ENCODE measurements at regions not wholly inside any gene's neighbourhood (a gene's known extent, or its start where the extent isn't known, plus 50 kb on each side); places are given as distances from the start of the nearest gene placed in this dataset.

DNA sequence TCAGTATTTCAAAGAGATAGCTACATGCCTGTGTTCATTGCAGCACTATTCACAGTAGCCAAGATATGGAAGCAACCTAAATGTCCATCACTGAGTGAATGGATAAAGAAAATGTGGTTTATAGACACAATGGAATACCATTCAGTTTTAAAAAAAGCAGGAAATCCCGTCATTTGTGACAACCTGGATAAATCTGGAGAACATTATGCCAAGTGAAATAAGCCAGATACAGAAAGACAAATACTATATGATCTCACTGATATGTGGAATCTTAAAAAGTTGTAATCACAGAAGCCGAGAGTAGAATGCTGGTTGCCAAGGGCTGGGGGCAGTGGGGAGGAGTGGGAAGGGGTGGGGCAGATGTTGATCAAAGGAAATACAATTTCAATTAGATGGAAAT lies 235.8 kb upstream of the IGFBP3 start:
- H3K79me2 ChIP-seq (replicated peaks; ENCODE audit: insufficient read depth), result no peaks in the 10 kb centered on the region
- H3K27me3 ChIP-seq (ENCODE audit: insufficient read depth), result no peaks in the 10 kb centered on the region
- Mint-ChIP-seq H3K9me3 (no peaks in the 10 kb centered on the region), H3K27ac (no peak overlapping the region), H3K36me3 (ENCODE audit: low read depth) (no peaks in the 10 kb centered on the region), H3K27me3 (ENCODE audit: insufficient read depth, low read depth, poor library complexity) (peaks cover 9% of the 10 kb centered on the region), H3K4me3 (no peak overlapping the region), H3K4me1 (peaks cover 7% of the 10 kb centered on the region; the same call in 1 of the 3 replicates)
- ATAC-seq, result no peak
- no peak for TF ChIP-seq EZH2 (IDR thresholded peaks at IDR 0.05; ENCODE audit: low read depth, unreplicated experiment)
- no peak for TF ChIP-seq STAT1 (IDR thresholded peaks at IDR 0.05; ENCODE audit: unreplicated experiment)
- no peak for TF ChIP-seq EZH2phosphoT487 (IDR thresholded peaks at IDR 0.05; ENCODE audit: unreplicated experiment)
- H3K4me2 ChIP-seq, result no peak overlapping the region
- H3K27ac ChIP-seq (ENCODE audit: low read depth), result no peak overlapping the region
- H3F3A ChIP-seq (replicated peaks; ENCODE audit: low read depth), result no peaks in the 10 kb centered on the region
- H4K20me1 ChIP-seq (replicated peaks; ENCODE audit: insufficient read depth), result no peaks in the 10 kb centered on the region
- no peak overlapping the region for H2AFZ ChIP-seq
- no peak for DNase-seq (ENCODE audit: low spot score)
- H3K4me1 ChIP-seq (ENCODE audit: insufficient read depth), result no peaks in the 10 kb centered on the region
- H3K4me3 ChIP-seq, result no peak overlapping the region
- H3K9me2 ChIP-seq (ENCODE audit: insufficient read depth), result no peaks in the 10 kb centered on the region
- no peaks in the 10 kb centered on the region for H3K36me3 ChIP-seq (ENCODE audit: insufficient read depth)

- Histone ChIP-seq H3K36me3 (ENCODE audit: insufficient read depth) (no peaks in the 10 kb centered on the region), H3K9me2 (ENCODE audit: insufficient read depth) (no peaks in the 10 kb centered on the region), H3K27ac (ENCODE audit: low read depth) (no peak overlapping the region), H3K4me1 (ENCODE audit: insufficient read depth) (no peaks in the 10 kb centered on the region), H4K20me1 (replicated peaks; ENCODE audit: insufficient read depth) (no peaks in the 10 kb centered on the region), H2AFZ (no peak overlapping the region), H3K27me3 (ENCODE audit: insufficient read depth) (no peaks in the 10 kb centered on the region), H3K4me2 (no peak overlapping the region), H3K79me2 (replicated peaks; ENCODE audit: insufficient read depth) (no peaks in the 10 kb centered on the region), H3F3A (replicated peaks; ENCODE audit: low read depth) (no peaks in the 10 kb centered on the region), H3K4me3 (no peak overlapping the region)
- Mint-ChIP-seq H3K27ac (no peak overlapping the region), H3K36me3 (ENCODE audit: low read depth) (no peaks in the 10 kb centered on the region), H3K9me3 (no peaks in the 10 kb centered on the region), H3K4me1 (peaks cover 7% of the 10 kb centered on the region; the same call in 1 of the 3 replicates), H3K4me3 (no peak overlapping the region), H3K27me3 (ENCODE audit: insufficient read depth, low read depth, poor library complexity) (peaks cover 9% of the 10 kb centered on the region)
- no peak for DNase-seq (ENCODE audit: low spot score)
- no peak for ATAC-seq
- no peak for TF ChIP-seq STAT1 (IDR thresholded peaks at IDR 0.05; ENCODE audit: unreplicated experiment)
- TF ChIP-seq POLR2AphosphoS5 (IDR thresholded peaks at IDR 0.05; ENCODE audit: low read depth), result no peak
- no peak for TF ChIP-seq CREB1 (CRISPR knock-in tag; IDR thresholded peaks at IDR 0.05; ENCODE audit: low read depth)
- no peak for TF ChIP-seq JUNB (IDR thresholded peaks at IDR 0.05; ENCODE audit: unreplicated experiment)
- no peak for TF ChIP-seq CTCF (conservative IDR thresholded peaks at IDR 0.05; ENCODE audit: low read depth in 2 of 2)
- TF ChIP-seq, protein P1, sequence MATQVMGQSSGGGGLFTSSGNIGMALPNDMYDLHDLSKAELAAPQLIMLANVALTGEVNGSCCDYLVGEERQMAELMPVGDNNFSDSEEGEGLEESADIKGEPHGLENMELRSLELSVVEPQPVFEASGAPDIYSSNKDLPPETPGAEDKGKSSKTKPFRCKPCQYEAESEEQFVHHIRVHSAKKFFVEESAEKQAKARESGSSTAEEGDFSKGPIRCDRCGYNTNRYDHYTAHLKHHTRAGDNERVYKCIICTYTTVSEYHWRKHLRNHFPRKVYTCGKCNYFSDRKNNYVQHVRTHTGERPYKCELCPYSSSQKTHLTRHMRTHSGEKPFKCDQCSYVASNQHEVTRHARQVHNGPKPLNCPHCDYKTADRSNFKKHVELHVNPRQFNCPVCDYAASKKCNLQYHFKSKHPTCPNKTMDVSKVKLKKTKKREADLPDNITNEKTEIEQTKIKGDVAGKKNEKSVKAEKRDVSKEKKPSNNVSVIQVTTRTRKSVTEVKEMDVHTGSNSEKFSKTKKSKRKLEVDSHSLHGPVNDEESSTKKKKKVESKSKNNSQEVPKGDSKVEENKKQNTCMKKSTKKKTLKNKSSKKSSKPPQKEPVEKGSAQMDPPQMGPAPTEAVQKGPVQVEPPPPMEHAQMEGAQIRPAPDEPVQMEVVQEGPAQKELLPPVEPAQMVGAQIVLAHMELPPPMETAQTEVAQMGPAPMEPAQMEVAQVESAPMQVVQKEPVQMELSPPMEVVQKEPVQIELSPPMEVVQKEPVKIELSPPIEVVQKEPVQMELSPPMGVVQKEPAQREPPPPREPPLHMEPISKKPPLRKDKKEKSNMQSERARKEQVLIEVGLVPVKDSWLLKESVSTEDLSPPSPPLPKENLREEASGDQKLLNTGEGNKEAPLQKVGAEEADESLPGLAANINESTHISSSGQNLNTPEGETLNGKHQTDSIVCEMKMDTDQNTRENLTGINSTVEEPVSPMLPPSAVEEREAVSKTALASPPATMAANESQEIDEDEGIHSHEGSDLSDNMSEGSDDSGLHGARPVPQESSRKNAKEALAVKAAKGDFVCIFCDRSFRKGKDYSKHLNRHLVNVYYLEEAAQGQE (IDR thresholded peaks at IDR 0.05; ENCODE audit: unreplicated experiment), result no peak
- no peak for TF ChIP-seq ZNF114 (CRISPR knock-in tag; IDR thresholded peaks at IDR 0.05)
- no peak for TF ChIP-seq NANOG (IDR thresholded peaks at IDR 0.05; ENCODE audit: borderline replicate concordance)
- TF ChIP-seq ZNF331 (CRISPR knock-in tag; IDR thresholded peaks at IDR 0.05; ENCODE audit: low read depth), result no peak
- TF ChIP-seq, protein P2, sequence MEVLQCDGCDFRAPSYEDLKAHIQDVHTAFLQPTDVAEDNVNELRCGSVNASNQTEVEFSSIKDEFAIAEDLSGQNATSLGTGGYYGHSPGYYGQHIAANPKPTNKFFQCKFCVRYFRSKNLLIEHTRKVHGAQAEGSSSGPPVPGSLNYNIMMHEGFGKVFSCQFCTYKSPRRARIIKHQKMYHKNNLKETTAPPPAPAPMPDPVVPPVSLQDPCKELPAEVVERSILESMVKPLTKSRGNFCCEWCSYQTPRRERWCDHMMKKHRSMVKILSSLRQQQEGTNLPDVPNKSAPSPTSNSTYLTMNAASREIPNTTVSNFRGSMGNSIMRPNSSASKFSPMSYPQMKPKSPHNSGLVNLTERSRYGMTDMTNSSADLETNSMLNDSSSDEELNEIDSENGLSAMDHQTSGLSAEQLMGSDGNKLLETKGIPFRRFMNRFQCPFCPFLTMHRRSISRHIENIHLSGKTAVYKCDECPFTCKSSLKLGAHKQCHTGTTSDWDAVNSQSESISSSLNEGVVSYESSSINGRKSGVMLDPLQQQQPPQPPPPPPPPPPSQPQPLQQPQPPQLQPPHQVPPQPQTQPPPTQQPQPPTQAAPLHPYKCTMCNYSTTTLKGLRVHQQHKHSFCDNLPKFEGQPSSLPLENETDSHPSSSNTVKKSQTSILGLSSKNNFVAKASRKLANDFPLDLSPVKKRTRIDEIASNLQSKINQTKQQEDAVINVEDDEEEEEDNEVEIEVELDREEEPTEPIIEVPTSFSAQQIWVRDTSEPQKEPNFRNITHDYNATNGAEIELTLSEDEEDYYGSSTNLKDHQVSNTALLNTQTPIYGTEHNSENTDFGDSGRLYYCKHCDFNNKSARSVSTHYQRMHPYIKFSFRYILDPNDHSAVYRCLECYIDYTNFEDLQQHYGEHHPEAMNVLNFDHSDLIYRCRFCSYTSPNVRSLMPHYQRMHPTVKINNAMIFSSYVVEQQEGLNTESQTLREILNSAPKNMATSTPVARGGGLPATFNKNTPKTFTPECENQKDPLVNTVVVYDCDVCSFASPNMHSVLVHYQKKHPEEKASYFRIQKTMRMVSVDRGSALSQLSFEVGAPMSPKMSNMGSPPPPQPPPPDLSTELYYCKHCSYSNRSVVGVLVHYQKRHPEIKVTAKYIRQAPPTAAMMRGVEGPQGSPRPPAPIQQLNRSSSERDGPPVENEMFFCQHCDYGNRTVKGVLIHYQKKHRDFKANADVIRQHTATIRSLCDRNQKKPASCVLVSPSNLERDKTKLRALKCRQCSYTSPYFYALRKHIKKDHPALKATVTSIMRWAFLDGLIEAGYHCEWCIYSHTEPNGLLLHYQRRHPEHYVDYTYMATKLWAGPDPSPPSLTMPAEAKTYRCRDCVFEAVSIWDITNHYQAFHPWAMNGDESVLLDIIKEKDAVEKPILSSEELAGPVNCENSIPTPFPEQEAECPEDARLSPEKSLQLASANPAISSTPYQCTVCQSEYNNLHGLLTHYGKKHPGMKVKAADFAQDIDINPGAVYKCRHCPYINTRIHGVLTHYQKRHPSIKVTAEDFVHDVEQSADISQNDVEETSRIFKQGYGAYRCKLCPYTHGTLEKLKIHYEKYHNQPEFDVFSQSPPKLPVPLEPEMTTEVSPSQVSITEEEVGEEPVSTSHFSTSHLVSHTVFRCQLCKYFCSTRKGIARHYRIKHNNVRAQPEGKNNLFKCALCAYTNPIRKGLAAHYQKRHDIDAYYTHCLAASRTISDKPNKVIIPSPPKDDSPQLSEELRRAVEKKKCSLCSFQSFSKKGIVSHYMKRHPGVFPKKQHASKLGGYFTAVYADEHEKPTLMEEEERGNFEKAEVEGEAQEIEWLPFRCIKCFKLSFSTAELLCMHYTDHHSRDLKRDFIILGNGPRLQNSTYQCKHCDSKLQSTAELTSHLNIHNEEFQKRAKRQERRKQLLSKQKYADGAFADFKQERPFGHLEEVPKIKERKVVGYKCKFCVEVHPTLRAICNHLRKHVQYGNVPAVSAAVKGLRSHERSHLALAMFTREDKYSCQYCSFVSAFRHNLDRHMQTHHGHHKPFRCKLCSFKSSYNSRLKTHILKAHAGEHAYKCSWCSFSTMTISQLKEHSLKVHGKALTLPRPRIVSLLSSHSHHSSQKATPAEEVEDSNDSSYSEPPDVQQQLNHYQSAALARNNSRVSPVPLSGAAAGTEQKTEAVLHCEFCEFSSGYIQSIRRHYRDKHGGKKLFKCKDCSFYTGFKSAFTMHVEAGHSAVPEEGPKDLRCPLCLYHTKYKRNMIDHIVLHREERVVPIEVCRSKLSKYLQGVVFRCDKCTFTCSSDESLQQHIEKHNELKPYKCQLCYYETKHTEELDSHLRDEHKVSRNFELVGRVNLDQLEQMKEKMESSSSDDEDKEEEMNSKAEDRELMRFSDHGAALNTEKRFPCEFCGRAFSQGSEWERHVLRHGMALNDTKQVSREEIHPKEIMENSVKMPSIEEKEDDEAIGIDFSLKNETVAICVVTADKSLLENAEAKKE (CRISPR knock-in tag; IDR thresholded peaks at IDR 0.05), result no peak
- no peak for TF ChIP-seq EZH2 (IDR thresholded peaks at IDR 0.05; ENCODE audit: low read depth, unreplicated experiment)
Observed at GRCh38 chr7:46156086-46156485, 235.0 kb upstream of the IGFBP3 start.
